ENCODE measurements at regions not wholly inside any gene's neighbourhood (a gene's known extent, or its start where the extent isn't known, plus 50 kb on each side); places are given as distances from the start of the nearest gene placed in this dataset.

DNA sequence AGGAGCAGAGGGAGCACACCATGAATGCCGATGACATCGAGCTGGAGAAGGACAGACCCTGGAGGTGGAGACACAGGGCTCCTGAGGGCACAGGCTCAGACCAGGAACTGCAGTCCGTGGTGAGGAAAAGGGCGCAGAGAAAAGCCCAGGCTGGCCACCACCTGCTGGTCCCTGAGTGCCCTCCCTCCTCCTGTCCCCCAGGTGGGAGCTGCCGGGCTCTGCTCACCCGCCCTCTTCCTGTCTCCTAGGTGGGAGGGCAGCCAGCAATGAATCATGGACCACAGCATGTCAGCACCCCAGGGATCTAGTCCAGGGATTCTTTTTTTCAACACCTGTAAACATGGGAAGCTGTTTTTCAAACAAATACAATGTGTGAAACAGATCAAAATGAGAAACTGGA, 94.6 kb upstream of the ARHGEF7 start:
- TF ChIP-seq, protein P1, sequence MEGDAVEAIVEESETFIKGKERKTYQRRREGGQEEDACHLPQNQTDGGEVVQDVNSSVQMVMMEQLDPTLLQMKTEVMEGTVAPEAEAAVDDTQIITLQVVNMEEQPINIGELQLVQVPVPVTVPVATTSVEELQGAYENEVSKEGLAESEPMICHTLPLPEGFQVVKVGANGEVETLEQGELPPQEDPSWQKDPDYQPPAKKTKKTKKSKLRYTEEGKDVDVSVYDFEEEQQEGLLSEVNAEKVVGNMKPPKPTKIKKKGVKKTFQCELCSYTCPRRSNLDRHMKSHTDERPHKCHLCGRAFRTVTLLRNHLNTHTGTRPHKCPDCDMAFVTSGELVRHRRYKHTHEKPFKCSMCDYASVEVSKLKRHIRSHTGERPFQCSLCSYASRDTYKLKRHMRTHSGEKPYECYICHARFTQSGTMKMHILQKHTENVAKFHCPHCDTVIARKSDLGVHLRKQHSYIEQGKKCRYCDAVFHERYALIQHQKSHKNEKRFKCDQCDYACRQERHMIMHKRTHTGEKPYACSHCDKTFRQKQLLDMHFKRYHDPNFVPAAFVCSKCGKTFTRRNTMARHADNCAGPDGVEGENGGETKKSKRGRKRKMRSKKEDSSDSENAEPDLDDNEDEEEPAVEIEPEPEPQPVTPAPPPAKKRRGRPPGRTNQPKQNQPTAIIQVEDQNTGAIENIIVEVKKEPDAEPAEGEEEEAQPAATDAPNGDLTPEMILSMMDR (conservative IDR thresholded peaks at IDR 0.05; ENCODE audit: low read depth, low read length): no peak
- no peak for DNase-seq (ENCODE audit: low read depth)
- no peak overlapping the region for H3K4me3 ChIP-seq (ENCODE audit: low read depth, low read length)

DNA sequence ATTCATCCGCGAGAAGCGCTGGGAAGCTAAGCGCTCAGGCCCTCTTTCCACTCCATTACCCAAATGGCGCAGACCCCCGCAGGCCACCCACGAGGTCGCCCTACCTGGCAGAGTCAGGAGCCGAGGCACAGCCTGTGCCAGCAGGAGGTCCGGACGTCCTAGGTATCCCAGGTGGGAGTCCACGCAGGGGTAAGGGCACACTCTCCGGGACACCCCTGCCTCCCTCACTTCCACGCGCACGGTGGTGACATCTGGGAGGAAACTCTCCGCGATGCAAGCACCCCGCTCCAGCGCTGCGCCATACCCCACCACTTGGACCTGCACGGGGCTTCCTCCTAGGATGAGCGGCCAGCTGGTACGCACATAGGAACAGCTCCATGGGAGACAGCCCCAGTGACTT, 95.1 kb upstream of the ARHGEF7 start:
- no peak overlapping the region for H3K4me3 ChIP-seq (ENCODE audit: low read depth, low read length)
- TF ChIP-seq, protein P1 (conservative IDR thresholded peaks at IDR 0.05; ENCODE audit: low read depth, low read length): no peak
- DNase-seq (ENCODE audit: low read depth): no peak

DNA sequence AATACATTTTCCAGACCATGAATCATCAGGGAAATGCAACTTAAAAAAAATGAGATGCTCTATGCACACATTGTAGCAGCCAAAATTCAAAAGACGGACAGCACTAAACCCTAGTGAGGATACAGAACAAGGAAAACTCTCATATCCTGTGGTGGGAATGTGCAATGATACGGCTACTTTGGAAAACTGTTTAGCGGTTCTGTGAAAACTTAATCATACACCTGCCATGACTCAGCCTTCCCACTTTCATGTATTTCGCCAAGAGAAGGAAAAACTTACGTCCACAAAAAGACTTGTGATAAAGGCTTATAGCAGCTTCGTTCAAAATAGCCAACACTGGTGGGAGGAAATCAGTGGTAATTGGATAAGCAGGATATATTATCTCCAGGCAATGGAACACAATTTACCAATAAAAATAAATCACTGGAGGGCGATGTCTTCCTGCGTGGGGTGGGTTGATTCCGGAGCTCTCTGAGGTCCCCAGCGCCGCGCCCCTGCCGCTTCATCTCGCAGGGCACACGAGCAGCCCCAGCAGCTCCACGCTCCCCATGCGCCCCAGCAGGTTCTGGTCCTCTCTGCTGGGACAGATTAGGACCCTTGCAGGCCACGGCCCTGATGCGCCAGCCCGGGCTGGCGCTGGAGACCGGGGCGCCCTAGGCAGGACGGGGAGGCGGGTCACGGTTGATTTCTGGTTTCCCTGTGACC, 97.2 kb upstream of the ARHGEF7 start:
- TF ChIP-seq, protein P1 (conservative IDR thresholded peaks at IDR 0.05; ENCODE audit: low read depth, low read length): no peak
- H3K4me3 ChIP-seq (ENCODE audit: low read depth, low read length): no peak overlapping the region
- DNase-seq (ENCODE audit: low read depth): no peak

DNA sequence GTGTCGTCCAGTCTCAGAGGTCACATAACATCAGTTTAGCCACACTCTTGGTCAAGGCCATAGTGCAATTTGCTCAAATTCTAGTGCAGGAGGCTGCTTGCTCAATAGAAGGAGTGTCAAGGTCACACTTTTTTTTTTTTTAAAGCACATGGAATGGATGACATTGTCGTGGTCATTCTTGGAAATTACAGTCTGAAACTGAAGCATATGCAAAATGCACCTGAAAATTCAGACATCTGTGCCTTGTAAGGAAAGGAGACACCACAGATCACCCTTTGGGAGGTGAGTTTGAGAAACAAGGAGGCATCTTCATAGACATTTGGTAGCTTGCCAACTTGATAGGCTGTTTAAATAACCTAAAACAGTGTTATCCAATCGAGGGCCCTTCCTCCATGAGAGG, 98.3 kb upstream of the ANKRD10 start:
- no peak for DNase-seq (ENCODE audit: low read depth)
- no peak overlapping the region for H3K4me3 ChIP-seq (ENCODE audit: low read depth, low read length)
- TF ChIP-seq, protein P1 (conservative IDR thresholded peaks at IDR 0.05; ENCODE audit: low read depth, low read length): no peak

DNA sequence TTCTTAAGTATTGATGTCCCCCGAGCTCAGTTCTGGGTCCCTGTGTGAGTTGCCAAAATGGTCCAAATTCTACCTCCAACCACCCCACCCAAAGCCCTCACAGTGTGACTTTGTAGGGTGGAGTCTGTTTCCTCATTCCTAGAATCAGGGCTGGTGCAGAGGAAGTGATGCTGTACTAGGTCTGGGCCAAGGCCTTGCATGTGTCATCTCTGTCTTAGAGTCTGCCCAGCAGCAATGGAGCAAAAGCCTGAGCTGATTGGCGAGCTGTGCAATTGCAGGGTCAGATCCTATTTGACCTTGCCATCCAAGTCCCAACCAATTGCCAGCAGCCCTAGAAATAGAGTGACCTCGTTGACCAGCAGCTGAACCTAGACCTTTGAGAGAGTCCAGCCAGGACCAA, 97.0 kb upstream of the ANKRD10 start:
- no peak overlapping the region for H3K4me3 ChIP-seq (ENCODE audit: low read depth, low read length)
- TF ChIP-seq, protein P1 (conservative IDR thresholded peaks at IDR 0.05; ENCODE audit: low read depth, low read length): no peak
- DNase-seq (ENCODE audit: low read depth): no peak

DNA sequence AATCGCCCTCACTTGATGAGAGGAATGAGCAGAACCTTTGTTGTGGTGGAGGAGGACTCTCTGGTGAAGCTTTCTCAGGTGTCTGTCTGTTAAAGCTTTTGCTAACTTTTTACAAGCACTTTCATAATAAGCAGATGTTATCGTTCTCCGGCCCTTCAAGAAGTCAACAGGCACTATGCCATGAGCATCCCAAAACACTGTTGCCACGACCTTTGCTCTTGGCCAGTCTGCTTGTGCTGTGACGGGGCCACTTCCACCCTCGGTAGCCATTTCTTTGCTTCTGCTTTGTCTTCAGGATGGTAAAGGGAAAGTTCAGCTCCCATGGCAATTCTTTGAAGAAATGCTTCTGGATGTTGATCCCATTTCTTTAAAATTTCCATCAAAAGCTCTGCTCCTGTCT, 93.5 kb upstream of the ANKRD10 start:
- no peak overlapping the region for H3K4me3 ChIP-seq (ENCODE audit: low read depth, low read length)
- TF ChIP-seq, protein P1 (conservative IDR thresholded peaks at IDR 0.05; ENCODE audit: low read depth, low read length): no peak
- DNase-seq (ENCODE audit: low read depth): no peak

DNA sequence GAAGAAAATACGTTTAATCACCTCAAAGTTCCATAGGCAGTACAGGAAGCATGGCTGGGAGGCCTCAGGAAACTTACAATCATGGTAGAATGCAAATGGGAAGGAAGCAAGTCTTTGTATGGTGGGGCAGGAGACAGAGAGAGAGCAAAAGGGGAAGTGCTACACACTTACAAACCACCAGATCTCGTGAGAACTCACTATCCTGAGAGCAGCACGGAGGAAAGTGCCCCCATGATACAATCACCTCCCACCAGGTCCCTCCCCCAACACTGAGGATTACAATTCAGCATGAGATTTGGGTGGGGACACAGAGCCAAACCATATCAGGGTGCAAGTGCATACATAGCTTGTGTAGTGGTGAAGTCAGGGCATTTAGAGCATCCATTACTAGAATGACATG, 92.3 kb upstream of the ANKRD10 start:
- no peak overlapping the region for H3K4me3 ChIP-seq (ENCODE audit: low read depth, low read length)
- DNase-seq (ENCODE audit: low read depth): no peak
- TF ChIP-seq, protein P1 (conservative IDR thresholded peaks at IDR 0.05; ENCODE audit: low read depth, low read length): no peak
